Sigmoid colon (tissue), 4 donors: ENCODE measurements at regions not wholly inside any gene's neighbourhood (a gene's known extent, or its start where the extent isn't known, plus 50 kb on each side); places are given as distances from the start of the nearest gene placed in this dataset.

Experiments
- EP300 ChIP-seq, 4 donors: sonication (generic); formaldehyde crosslinking; IDR thresholded peaks; one replicate each; pipeline ENCODE4 v1.6.1; 2017; ENCODE audit warnings: antibody characterized with exemption in 4 of 4
- TF ChIP-seq, protein P1 (sequence below), 4 experiments: fragments of 450-650 bp in 3 of 4; fragments of 200-600 bp in 1 of 4; IDR thresholded peaks; one replicate each; pipeline ENCODE4 v1.5.1; 2016 to 2019; ENCODE audit warnings: antibody characterized with exemption in 4 of 4, mild to moderate bottlenecking in 3 of 4, moderate library complexity in 2 of 4

DNA sequence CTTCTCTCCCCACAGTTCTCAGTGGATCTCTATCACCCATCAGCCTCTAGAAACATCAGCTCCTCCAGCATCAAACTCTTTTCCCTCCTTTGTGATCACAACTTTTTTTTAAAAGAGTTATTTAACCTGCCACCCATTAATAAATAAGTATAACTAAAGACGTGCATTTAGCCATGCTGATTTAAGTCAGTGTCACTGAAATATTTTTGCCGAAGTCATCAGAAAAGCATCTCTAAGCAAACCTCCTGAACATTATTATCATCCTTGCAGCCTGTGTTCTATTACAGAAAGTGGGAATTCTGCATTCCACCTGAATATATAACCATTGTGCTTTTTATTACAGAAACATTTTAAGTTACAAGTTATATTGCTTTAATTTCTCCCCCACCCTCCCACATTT lies 106.2 kb upstream of the ARHGAP28 start:
- TF ChIP-seq, protein P1, sequence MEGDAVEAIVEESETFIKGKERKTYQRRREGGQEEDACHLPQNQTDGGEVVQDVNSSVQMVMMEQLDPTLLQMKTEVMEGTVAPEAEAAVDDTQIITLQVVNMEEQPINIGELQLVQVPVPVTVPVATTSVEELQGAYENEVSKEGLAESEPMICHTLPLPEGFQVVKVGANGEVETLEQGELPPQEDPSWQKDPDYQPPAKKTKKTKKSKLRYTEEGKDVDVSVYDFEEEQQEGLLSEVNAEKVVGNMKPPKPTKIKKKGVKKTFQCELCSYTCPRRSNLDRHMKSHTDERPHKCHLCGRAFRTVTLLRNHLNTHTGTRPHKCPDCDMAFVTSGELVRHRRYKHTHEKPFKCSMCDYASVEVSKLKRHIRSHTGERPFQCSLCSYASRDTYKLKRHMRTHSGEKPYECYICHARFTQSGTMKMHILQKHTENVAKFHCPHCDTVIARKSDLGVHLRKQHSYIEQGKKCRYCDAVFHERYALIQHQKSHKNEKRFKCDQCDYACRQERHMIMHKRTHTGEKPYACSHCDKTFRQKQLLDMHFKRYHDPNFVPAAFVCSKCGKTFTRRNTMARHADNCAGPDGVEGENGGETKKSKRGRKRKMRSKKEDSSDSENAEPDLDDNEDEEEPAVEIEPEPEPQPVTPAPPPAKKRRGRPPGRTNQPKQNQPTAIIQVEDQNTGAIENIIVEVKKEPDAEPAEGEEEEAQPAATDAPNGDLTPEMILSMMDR (IDR thresholded peaks at IDR 0.05), result no peak
- no peak for TF ChIP-seq EP300 (IDR thresholded peaks at IDR 0.05)
